Femur (tissue), 1 donor: ENCODE measurements at regions not wholly inside any gene's neighbourhood (a gene's known extent, or its start where the extent isn't known, plus 50 kb on each side); places are given as distances from the start of the nearest gene placed in this dataset.
"Not testable (repeated sequence)": the region's sequence is repeated elsewhere in the genome, so short reads cannot be mapped to it uniquely, and the experiment has no call there.

Experiments
- DNase-seq: peaks from one replicate; pipeline ENCODE4 v3.0.0-alpha.2; 2017

GRCh38 chr4:31022702-31023101, 302.5 kb downstream of the PCDH7 start:
- DNase-seq = no peak

- no peak for DNase-seq
Observed at GRCh38 chr4:31023109-31023508, 302.9 kb downstream of the PCDH7 start.

GRCh38 chr4:31023742-31024141, 303.6 kb downstream of the PCDH7 start:
- DNase-seq = no peak

- not testable (repeated sequence) for DNase-seq
Observed at GRCh38 chr4:31024781-31025180, 304.6 kb downstream of the PCDH7 start.

- DNase-seq = no peak
Observed at GRCh38 chr4:31026256-31026655, 306.1 kb downstream of the PCDH7 start.

- DNase-seq = no peak
Observed at GRCh38 chr4:31034550-31034949, 314.4 kb downstream of the PCDH7 start.

GRCh38 chr4:31035761-31036160, 315.6 kb downstream of the PCDH7 start:
- DNase-seq = no peak

- no peak for DNase-seq
Observed at GRCh38 chr4:31037703-31038102, 317.5 kb downstream of the PCDH7 start.

- DNase-seq = no peak
Observed at GRCh38 chr4:31039382-31039781, 319.2 kb downstream of the PCDH7 start.

GRCh38 chr4:31040106-31040505, 319.9 kb downstream of the PCDH7 start:
- no peak for DNase-seq

- DNase-seq = no peak
Observed at GRCh38 chr4:31041385-31041784, 321.2 kb downstream of the PCDH7 start.

GRCh38 chr4:31041853-31042252, 321.7 kb downstream of the PCDH7 start:
- no peak for DNase-seq

GRCh38 chr4:31043382-31044062, 323.4 kb downstream of the PCDH7 start:
- DNase-seq = no peak

GRCh38 chr4:31045151-31045550, 325.0 kb downstream of the PCDH7 start:
- no peak for DNase-seq

GRCh38 chr4:31045724-31046318, 325.7 kb downstream of the PCDH7 start:
- DNase-seq = no peak

- no peak for DNase-seq
Observed at GRCh38 chr4:31051151-31051550, 331.0 kb downstream of the PCDH7 start.

- DNase-seq = no peak
Observed at GRCh38 chr4:31051565-31051964, 331.4 kb downstream of the PCDH7 start.

- no peak for DNase-seq
Observed at GRCh38 chr4:31052519-31052918, 332.4 kb downstream of the PCDH7 start.

GRCh38 chr4:31053451-31053850, 333.3 kb downstream of the PCDH7 start:
- no peak for DNase-seq

GRCh38 chr4:31054295-31054694, 334.1 kb downstream of the PCDH7 start:
- DNase-seq = no peak

- DNase-seq = no peak
Observed at GRCh38 chr4:31058656-31059055, 338.5 kb downstream of the PCDH7 start.

- DNase-seq = no peak
Observed at GRCh38 chr4:31059753-31060522, 339.8 kb downstream of the PCDH7 start.

GRCh38 chr4:31065086-31065485, 344.9 kb downstream of the PCDH7 start:
- no peak for DNase-seq
